OCI-LY1 (cell line): ENCODE measurements at regions not wholly inside any gene's neighbourhood (a gene's known extent, or its start where the extent isn't known, plus 50 kb on each side); places are given as distances from the start of the nearest gene placed in this dataset.

ENCODE experiments used
- H2AFZ ChIP-seq: fragments of 200-600 bp; sonication (generic), shearing (Covaris generic); 2 replicates; pipeline ENCODE4 v1.6.0; 2014; ENCODE audit warnings: antibody characterized with exemption, mild to moderate bottlenecking, low read length
- H3F3A ChIP-seq: fragments of 200-600 bp; sonication (generic), shearing (Covaris generic); 2 replicates; pipeline ENCODE4 v1.6.0; 2014; ENCODE audit warnings: mild to moderate bottlenecking, antibody characterized with exemption, low read length, moderate library complexity; ENCODE audit not compliant: insufficient read depth
- H3K27ac ChIP-seq: fragments of 200-600 bp; sonication (generic); 2 replicates; pipeline ENCODE4 v1.5.1; 2014; ENCODE audit warnings: low read length, mixed run types, mild to moderate bottlenecking, low read depth; ENCODE audit not compliant: poor library complexity, severe bottlenecking
- H3K27me3 ChIP-seq: fragments of 200-600 bp; sonication (generic); 2 replicates; pipeline ENCODE4 v1.6.0; 2014; ENCODE audit warnings: antibody characterized with exemption, mild to moderate bottlenecking, low read length, moderate library complexity; ENCODE audit not compliant: insufficient read depth
- H3K36me3 ChIP-seq: fragments of 200-600 bp; sonication (generic); 2 replicates; pipeline ENCODE4 v1.6.1; 2014; ENCODE audit warnings: mild to moderate bottlenecking, antibody characterized with exemption, low read length, moderate library complexity, mixed read lengths; ENCODE audit not compliant: insufficient read depth
- H3K4me1 ChIP-seq: fragments of 200-600 bp; sonication (generic); 2 replicates; pipeline ENCODE4 v1.5.1; 2014; ENCODE audit warnings: mild to moderate bottlenecking, low read length, moderate library complexity; ENCODE audit not compliant: insufficient read depth, severe bottlenecking
- H3K4me2 ChIP-seq: fragments of 200-600 bp; sonication (generic), shearing (Covaris generic); 2 replicates; pipeline ENCODE4 v1.6.1; 2014; ENCODE audit warnings: low read length
- H3K4me3 ChIP-seq: fragments of 200-600 bp; sonication (generic); 2 replicates; pipeline ENCODE4 v1.5.1; 2014; ENCODE audit warnings: low read length, low read depth, mild to moderate bottlenecking, mixed read lengths; ENCODE audit not compliant: poor library complexity, severe bottlenecking
- H3K79me2 ChIP-seq: fragments of 200-600 bp; shearing (Covaris generic); 2 replicates; pipeline ENCODE4 v1.6.1; 2016; ENCODE audit warnings: mixed run types, low read length, mixed read lengths; ENCODE audit not compliant: insufficient read depth
- H3K9ac ChIP-seq: fragments of 200-600 bp; sonication (generic), shearing (Covaris generic); 2 replicates; pipeline ENCODE4 v1.6.1; 2014; ENCODE audit warnings: mild to moderate bottlenecking, low read length, mixed read lengths
- H3K9me2 ChIP-seq: fragments of 200-600 bp; sonication (generic), shearing (Covaris generic); 2 replicates; pipeline ENCODE4 v1.6.1; 2014; ENCODE audit warnings: low read depth, mild to moderate bottlenecking, low read length, mixed read lengths
- H3K9me3 ChIP-seq: fragments of 200-600 bp; shearing (Covaris generic); 2 replicates; pipeline ENCODE4 v1.6.1; 2014; ENCODE audit warnings: low read length, mixed read lengths
- H4K20me1 ChIP-seq: fragments of 200-600 bp; sonication (generic), shearing (Covaris generic); 2 replicates; pipeline ENCODE4 v1.6.0; 2016; ENCODE audit warnings: mild to moderate bottlenecking, low read length; ENCODE audit not compliant: insufficient read depth
- CTCF ChIP-seq: fragments of 200-600 bp; sonication (generic), shearing (Covaris generic); IDR thresholded peaks from 2 replicates; pipeline ENCODE4 v1.5.1; 2017; ENCODE audit warnings: mild to moderate bottlenecking, antibody characterized with exemption, low read length, moderate library complexity, mixed read lengths
- EZH2 ChIP-seq: fragments of 200-600 bp; sonication (generic), shearing (Covaris generic); IDR thresholded peaks from 2 replicates; pipeline ENCODE4 v1.8.0; 2017; ENCODE audit warnings: borderline replicate concordance, mixed run types, mild to moderate bottlenecking, antibody characterized with exemption, low read length, moderate library complexity, mixed read lengths

GRCh38 chr16:50991006-50991405, 160.1 kb downstream of the SALL1 start:
- Histone ChIP-seq H3K36me3 (no peaks in the 10 kb centered on the region), H3K9ac (no peak overlapping the region), H3K9me3 (no peaks in the 10 kb centered on the region), H3K27me3 (no peaks in the 10 kb centered on the region), H3K79me2 (no peaks in the 10 kb centered on the region), H3K4me2 (no peak overlapping the region), H2AFZ (no peak overlapping the region), H3K9me2 (no peaks in the 10 kb centered on the region), H3K27ac (no peak overlapping the region), H3K4me1 (no peaks in the 10 kb centered on the region), H4K20me1 (no peaks in the 10 kb centered on the region), H3F3A (no peaks in the 10 kb centered on the region), H3K4me3 (no peak overlapping the region)
- TF ChIP-seq CTCF (no peak), EZH2 (no peak)

- TF ChIP-seq CTCF (no peak), EZH2 (no peak)
- Histone ChIP-seq H3K27ac (no peak overlapping the region), H3K9ac (no peak overlapping the region), H3K27me3 (no peaks in the 10 kb centered on the region), H3K36me3 (no peaks in the 10 kb centered on the region), H3K9me2 (no peaks in the 10 kb centered on the region), H3K4me3 (no peak overlapping the region), H3K79me2 (no peaks in the 10 kb centered on the region), H3F3A (no peaks in the 10 kb centered on the region), H2AFZ (no peak overlapping the region), H3K9me3 (no peaks in the 10 kb centered on the region), H4K20me1 (no peaks in the 10 kb centered on the region), H3K4me1 (no peaks in the 10 kb centered on the region), H3K4me2 (no peak overlapping the region)
Observed at GRCh38 chr16:50989047-50989446, 162.0 kb downstream of the SALL1 start.

GRCh38 chr16:50988441-50988840, 162.6 kb downstream of the SALL1 start:
- Histone ChIP-seq H4K20me1 (no peaks in the 10 kb centered on the region), H3K4me3 (no peak overlapping the region), H3K27ac (no peak overlapping the region), H3F3A (no peaks in the 10 kb centered on the region), H3K9ac (no peak overlapping the region), H3K27me3 (no peaks in the 10 kb centered on the region), H3K36me3 (no peaks in the 10 kb centered on the region), H3K4me2 (no peak overlapping the region), H3K9me2 (no peaks in the 10 kb centered on the region), H3K79me2 (no peaks in the 10 kb centered on the region), H2AFZ (no peak overlapping the region), H3K4me1 (no peaks in the 10 kb centered on the region), H3K9me3 (no peaks in the 10 kb centered on the region)
- TF ChIP-seq CTCF (no peak), EZH2 (no peak)
